Hematopoietic multipotent progenitor cell treated with erythropoietin and hydrocortisone succinate and interleukin-3 and kit ligand, for 6 days (in vitro differentiated cells): ENCODE measurements at regions not wholly inside any gene's neighbourhood (a gene's known extent, or its start where the extent isn't known, plus 50 kb on each side); places are given as distances from the start of the nearest gene placed in this dataset.

Experiments
- DNase-seq: peaks from one replicate; pipeline ENCODE4 v3.0.0-alpha.2; 2015

DNA sequence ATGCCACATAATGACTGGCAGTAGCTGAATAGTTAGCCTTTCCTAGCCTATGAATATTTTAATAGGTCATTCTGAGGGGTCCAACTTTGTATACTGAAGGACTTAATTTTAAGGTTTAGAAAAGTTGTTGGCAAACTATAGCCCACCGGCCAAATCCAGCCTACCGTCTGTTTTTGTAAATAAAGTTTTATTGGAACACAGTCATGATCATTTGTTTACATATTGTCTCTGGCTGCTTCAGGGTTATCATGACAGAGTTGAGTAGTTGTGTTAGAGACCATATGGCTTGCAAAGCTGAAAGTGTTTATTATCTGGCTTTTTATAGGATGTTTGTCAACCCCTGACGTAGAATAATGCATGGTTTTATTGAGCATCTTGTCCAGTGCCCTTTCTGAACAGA lies 73.4 kb downstream of the NTMT2 start:
- no peak for DNase-seq

GRCh38 chr1:170221031-170221430 lies 75.3 kb downstream of the NTMT2 start:
- no peak for DNase-seq

- no peak for DNase-seq
Observed at GRCh38 chr1:170221495-170221894, 75.7 kb downstream of the NTMT2 start.

- DNase-seq = no peak
Observed at GRCh38 chr1:170224469-170224868, 78.7 kb downstream of the NTMT2 start.

DNA sequence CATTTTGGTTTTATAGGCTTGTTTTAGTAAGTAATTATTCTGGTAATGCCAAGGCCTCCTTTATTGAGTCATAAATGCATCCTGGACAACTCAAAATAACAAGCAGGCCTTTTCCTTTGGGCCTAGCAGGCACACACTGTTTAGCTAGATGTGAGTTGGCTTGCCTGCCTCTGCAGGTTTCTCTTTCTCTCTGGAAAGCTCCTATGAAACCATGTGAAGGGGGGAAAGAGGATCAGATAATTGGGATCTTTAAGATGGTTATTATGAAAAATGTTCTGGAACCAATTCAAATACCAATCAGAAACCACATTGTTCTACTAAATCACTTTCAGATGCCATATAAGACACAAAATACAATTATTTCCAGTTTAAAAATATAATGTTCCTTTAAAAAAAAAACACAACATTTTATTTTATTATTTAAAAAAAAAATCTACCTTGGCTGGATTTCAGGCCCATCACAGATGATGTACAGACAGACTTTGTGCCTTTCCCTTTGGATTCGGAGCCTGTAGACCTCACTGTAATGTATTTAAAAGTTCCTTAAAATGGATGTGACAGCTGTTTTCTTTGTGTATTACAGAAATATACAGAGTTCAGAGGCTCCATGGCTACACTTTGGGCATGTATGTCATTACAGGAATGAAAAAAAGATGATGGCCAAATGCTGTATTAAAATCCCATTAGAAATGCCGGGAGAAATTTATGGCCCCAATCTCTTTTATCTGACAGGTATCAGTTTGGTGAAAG lies 80.2 kb downstream of the NTMT2 start:
- no peak for DNase-seq

DNA sequence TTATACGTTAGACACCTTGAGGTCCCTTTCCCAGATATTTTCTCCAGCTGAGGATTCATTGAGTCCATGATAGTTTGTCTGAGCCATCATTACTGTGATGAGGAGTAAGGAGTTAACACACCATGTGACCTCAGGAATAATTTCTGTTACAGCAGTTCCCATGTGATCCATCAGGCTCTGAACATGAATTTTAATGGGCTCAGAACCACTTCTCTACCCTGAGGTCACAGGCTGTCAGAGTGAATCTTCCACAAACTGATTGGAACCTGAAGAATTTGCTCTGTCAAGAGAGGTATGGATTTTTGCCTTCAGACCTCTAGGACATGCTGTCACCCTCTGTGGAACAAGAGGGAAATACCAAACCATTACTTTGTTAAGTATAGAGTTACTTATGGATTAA lies 81.0 kb downstream of the NTMT2 start:
- no peak for DNase-seq

DNA sequence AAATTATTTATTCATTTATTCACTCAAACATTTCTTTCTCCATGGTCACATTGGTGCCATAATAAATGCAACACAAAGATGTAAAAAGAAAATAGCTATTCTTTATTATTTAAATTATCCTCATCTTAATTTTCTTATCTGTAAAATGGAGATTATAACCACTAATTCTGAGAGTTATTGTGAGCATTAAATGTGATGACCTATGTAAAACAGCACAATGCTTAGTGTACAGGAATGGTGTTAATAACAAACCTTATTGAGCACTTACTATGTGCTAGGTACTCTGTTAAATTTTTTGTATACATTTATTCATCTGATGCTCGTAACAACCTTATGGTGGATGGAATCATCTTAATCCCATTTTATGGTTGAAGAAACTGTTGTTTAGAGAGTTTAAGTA lies 84.6 kb downstream of the NTMT2 start:
- DNase-seq = no peak

GRCh38 chr1:170231662-170232061 lies 85.9 kb downstream of the NTMT2 start:
- no peak for DNase-seq

- no peak for DNase-seq
Observed at GRCh38 chr1:170238704-170239391, 93.1 kb downstream of the NTMT2 start.

GRCh38 chr1:170239445-170239844 lies 93.7 kb downstream of the NTMT2 start:
- DNase-seq = no peak

DNA sequence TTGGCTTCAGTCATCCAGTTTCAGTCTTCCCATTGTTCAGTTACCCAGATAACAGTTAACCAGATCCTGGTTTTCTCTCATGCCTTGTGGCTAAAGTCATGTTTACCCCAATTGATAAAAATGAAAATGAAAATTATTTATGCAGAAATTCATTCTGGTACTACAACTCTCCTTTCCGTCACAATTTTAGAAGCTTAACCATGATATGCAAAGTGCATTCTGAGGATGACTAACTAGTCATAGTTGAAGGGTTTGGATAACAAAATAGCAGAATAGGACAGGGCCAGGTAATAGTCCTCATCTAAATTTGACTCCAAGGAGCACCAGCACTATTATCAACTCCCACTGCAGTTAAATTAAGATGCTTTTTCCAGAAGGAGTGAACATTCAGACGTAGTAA lies 94.7 kb downstream of the NTMT2 start:
- no peak for DNase-seq

- DNase-seq = no peak
Observed at GRCh38 chr1:170241266-170241851, 95.6 kb downstream of the NTMT2 start.

DNA sequence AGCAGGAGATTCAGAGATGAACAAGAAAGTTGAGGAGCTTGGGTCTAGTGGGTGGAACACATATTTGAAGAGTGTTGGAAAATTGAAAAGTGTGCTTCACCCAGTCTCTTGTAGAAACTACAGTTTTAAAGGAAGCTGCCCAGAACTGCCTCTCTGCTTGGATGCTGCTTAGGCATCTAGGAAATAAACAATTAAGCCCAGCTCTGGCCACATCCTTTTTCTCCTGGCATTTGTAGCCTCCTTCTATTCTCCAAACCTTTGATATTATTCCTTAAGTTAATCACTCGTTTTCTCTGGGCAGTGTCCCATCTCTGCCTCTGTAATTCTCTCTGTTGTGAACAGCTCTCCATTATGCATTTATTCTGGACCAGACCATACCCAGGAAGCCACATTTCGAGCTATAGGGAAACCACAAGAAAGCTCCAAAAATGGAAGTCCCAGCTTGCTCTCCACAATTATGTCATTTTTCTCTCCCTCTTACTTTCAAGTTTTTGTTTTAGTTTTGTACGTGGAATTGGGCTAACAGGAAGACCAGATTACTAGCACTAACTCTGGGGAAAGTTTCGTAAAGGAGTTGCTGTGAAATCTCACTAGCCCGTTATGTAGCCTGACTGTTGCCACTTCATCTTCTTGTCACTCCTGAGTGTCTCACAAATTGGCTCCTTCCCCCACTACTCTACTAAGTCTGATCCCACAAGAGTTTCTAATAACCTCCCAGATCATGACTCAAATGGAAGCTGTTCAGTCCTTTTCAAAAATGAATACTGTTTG lies 102.2 kb downstream of the NTMT2 start:
- no peak for DNase-seq

DNA sequence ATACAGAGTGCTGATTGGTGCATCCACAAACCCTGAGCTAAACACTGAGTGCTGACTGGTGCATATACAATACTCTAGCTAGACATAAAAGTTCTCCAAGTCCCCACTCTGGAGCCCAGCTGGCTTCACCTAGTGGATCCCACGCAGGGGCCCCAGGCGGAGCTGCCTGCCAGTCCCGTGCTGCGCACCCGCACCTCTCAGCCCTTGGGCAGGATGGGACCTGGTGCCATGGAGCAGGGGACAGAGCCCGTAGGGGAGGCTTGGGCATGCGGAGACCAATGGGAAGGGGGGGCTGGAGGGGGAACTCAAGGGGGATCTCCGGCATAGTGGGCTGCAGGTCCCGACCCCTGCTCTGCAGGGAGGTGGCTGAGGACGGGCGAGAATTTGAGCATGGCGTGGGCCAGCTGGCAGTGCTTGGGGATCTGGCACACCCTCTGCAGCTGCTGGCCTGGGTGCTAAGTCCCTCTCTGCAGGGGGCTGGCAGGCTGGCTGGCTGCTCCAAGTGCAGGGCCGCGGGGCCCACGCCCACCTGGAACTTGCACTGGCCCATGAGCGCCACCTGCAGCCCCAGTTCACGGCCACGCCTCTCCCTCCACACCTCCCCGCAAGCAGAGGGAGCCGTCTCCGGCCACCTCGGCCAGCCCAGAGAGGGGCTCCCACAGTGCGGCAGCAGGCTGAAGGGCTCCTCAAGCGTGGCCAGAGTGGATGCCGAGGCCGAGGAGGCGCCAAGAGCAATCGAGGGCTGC lies 104.9 kb downstream of the NTMT2 start:
- no peak for DNase-seq

DNA sequence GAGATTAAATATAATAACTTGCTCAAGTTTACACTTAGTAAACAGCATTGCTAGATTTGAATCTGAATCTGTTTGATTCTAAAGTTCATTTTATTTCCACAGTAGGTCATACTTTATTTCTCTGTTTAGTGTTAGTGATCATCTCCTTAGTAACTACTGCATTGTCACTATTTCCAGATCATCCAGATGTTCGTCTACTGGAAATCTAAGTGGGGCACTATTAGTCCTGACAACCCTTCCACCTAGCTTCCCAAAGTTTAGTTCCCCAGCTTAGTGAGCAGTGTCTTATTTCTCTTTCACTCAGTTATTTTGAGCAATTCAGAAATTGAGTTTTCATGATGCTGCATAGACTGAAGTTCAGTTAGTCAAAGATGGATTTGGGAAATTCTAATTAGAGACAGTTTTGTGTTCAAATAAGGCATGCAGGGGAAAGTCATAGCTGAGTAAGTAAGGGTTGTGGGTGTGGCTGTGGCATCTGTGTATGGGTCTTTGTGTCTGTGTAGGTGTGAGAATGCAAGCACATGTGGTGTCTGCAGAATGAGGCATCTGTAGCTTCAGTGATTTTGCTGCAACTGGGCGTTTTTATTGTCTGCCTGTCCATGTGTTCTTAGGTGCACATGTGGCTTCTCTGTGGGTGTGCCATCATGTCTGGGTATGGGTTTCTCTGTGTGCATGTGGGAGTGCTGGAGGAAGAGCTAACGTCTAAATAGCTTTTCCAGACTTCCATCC lies 107.3 kb downstream of the NTMT2 start:
- DNase-seq = no peak

DNA sequence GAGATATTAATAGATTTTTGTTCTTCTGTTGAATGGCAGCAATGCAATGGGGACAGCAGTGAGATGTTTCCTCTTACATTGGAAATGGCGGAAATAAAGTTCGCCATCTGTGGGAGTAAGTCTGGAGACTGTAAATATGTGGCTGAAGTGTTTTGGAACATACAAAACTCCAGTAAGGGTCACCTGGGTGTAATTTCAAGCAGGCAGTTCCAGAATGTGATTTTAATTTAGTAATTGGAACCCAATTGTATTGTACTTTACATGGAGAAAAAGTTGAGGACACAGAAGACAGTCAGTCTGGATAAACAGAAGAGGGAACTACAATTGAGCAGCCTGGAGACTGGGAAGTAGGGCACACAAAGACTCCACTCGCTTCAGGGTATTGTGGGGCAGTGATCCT lies 108.6 kb downstream of the NTMT2 start:
- DNase-seq = no peak

- no peak for DNase-seq
Observed at GRCh38 chr1:170261669-170262068, 115.9 kb downstream of the NTMT2 start.

- DNase-seq = no peak
Observed at GRCh38 chr1:170262276-170262939, 116.6 kb downstream of the NTMT2 start.

GRCh38 chr1:170265234-170265633 lies 119.5 kb downstream of the NTMT2 start:
- DNase-seq = no peak

- no peak for DNase-seq
Observed at GRCh38 chr1:170267317-170267716, 121.6 kb downstream of the NTMT2 start.

DNA sequence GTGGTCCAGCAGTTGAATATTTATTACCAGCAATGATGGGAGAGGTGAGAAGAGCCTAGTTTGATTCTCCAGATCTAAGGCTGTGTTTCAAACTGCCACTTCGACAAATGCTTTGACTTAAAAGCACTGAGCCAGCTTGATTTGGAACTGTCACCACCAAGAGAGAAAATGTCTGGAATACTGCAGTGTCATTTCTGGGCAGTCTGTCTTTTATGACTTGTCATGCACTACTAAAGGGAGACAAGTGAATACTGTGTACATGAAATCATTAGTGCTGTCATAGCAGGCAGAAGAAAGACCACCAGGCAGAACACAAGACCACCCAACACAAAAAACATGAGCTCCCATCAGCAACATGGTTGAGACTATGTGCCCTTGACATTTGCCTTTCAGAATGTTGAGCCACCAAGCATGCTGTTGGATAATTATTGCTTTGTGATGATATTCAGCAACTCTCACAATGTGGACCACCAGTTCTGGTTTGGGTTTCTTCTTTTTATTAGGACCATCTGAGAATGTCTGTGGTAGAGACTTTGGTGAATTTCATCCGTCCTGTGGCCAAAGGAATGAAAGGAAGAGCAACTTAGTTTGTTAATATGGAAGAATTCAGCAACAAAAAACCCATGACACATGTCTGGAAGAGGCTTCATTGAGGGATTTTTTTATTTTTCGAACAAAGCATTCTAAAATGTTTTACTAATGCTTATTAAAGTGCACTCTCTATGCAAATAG lies 125.8 kb downstream of the NTMT2 start:
- DNase-seq = no peak
